Dermis microvascular lymphatic vessel endothelial cell (primary cell): ENCODE measurements at regions not wholly inside any gene's neighbourhood (a gene's known extent, or its start where the extent isn't known, plus 50 kb on each side); places are given as distances from the start of the nearest gene placed in this dataset.
"Not testable (repeated sequence)": the region's sequence is repeated elsewhere in the genome, so short reads cannot be mapped to it uniquely, and the experiment has no call there.

Experiments used
- DNase-seq, 2 donors: peaks; one replicate each; pipeline versions ENCODE4 v3.0.0 to v3.0.0-alpha.2; 2010; ENCODE audit warnings: low read depth in 2 of 2

DNA sequence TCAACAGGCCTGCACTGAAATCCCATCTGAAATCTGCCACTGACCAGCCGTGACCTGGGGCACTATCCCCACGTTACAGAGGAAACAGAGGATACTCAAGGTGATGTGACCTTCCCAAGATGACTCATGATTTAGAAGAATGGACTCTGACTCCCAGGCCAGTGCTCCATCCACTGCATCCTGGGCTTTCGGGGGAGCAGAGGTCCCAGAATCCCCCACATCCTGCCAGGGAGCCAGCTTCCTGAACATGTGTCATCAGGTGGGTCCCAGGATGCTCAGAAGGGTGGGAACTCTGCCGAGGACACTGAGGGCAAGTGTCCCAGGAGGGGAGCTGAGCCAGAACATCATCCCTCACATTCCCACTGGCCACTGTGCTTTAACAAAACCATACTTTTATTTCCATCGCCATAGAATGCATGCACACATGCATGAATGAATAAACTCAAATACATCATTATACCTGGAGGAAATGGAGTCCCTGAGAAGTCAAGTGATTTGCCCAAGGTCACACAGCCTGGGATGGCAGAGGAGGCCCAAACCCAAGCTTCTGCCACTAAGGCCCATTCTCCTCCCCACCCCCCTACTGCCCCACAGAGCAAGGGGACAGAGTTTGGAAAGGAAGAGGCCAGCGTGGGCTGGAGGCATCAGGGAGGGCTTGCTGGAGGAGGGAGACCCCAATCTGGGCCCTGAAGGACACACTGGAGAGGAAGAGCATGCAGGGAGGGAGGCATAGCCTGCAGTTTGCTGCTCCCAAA, 189.4 kb downstream of the MATN1 start:
- DNase-seq = no peak

DNA sequence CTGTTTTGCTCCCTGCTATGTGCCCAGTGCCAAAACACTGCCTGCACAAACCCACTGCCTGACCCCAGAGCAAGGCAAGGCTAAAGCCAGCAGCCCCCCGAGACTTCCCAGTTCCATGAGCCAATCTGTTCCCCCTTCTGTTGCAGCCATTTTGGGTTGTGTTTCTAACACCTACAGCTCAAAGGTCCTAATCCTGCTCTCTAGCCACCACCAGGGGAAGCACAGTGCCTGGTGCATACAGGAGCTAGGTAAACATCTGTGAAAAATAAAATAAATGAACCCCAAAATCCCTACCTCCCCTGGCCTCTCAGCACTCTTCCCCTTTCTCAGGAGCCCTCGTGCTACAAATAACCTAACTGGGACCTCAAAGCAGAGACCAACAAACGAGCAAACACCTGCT, 190.2 kb downstream of the MATN1 start:
- DNase-seq = no peak

GRCh38 chr1:30532621-30533020, 190.8 kb downstream of the MATN1 start:
- no peak for DNase-seq

- DNase-seq = peak; percentile 11 to 22
Measured at GRCh38 chr1:30527511-30528140, 195.8 kb downstream of the MATN1 start.

GRCh38 chr1:30526652-30527345, 196.6 kb downstream of the MATN1 start:
- no peak for DNase-seq

- peak; percentile 52 to 62 for DNase-seq
Measured at GRCh38 chr1:30525971-30526651, 197.3 kb downstream of the MATN1 start.

- DNase-seq = no peak
Measured at GRCh38 chr1:30525631-30525970, 197.8 kb downstream of the MATN1 start.

DNA sequence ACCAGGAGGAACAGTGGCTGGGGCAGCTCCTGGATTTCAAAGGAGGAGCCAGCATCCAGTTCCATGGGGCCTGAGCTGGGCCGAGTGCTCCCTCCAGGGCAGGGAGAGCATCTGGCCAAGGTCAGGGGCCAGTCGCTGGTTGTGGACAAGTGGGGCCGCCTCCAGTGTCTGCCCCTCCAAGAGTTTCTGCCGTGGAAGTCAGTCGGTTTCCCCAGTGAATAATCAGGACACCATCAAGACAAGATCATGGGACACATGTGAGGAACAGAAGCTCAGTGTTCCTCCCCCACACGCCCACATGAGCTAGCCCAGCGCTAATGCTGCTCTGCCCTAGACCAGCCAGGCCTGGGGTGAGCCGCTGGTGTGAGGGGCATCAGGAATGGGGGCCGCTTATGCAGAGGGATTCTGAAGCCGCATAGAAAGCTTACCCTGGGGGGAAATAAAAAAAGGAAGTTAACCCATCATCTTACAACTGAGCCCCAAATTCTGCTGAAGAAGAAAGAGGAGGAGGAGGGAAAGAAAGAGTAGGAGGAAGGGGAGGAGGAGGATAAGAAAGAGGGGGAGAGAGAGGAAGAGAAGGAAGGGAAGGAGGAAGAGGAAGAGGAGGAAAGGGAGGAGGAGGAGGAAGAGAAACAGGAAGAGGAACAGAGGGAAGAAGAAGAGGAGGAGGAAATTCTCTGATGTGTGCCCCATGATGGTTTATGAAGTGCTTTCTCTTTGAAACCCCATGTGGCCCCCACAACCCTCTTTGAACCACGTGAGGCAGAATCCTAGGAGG, 198.4 kb downstream of the MATN1 start:
- DNase-seq = no peak

DNA sequence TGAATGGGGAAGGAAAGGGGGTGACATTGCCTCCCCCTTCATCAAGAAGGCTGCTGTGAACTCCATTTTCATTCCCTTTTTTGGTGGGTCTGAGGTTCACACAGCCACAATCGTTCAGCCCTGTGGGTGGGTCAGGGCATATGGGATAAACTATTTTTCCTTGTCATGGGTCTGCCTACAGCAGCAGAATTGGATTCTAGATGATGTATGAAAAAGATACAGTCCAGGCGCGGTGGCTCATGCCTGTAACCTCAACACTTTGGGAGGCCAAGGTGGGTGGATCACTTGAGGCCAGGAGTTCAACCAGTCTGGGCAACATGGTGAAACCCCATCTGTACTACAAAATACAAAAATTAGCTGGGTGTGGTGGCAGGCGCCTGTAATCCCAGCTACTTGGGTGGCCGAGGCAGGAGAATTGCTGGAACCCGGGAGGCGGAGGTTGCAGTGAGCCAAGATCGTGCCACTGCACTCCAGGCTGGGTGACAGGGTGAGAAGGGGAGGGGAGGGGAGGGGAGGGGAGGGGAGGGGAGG, 199.3 kb downstream of the MATN1 start:
- not testable (repeated sequence) for DNase-seq

DNA sequence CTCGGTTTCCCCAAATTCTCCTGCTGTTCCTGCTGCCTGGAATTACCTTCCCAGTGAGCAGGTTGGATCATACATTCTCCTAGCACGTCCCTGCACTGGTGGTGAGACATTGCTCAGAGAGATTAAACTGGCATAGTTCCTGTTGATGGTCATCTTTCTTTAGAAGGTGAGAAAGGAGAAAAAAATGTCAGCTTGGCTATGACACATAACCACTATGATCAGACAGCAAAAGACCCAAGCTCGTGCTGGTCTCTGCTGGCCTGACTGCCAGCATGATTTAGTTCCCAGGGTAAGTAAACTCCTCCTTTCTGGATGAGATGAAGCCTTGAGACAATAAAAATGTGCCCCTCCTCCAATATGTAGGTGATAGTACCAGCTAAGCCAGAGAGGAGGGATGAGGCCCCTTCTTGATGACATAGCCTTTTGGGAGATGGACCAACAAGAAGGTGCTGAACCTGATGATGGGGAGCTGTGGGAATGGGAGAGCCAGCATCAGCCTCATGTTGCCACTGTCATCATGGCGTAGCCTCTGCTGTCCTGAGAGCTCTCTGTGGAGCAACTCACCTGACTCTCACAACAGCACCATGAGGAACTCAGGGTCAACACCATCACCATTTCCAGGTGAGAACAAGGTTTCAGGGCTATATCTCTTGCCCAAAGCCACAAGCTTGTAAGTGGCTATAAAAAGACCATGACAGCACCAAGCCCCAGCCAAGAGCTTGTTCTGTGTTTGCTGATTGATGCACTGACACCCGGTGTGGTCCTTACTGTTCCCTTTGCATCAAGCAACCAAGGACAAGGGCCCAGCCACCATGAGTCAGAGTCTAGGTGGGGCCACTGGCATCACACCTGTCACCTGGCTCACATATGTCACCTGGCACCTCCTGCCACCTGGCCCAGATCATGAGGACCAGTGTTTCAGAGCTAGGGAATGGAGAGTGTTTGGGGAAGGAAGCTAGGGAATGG, 200.0 kb downstream of the MATN1 start:
- no peak for DNase-seq

DNA sequence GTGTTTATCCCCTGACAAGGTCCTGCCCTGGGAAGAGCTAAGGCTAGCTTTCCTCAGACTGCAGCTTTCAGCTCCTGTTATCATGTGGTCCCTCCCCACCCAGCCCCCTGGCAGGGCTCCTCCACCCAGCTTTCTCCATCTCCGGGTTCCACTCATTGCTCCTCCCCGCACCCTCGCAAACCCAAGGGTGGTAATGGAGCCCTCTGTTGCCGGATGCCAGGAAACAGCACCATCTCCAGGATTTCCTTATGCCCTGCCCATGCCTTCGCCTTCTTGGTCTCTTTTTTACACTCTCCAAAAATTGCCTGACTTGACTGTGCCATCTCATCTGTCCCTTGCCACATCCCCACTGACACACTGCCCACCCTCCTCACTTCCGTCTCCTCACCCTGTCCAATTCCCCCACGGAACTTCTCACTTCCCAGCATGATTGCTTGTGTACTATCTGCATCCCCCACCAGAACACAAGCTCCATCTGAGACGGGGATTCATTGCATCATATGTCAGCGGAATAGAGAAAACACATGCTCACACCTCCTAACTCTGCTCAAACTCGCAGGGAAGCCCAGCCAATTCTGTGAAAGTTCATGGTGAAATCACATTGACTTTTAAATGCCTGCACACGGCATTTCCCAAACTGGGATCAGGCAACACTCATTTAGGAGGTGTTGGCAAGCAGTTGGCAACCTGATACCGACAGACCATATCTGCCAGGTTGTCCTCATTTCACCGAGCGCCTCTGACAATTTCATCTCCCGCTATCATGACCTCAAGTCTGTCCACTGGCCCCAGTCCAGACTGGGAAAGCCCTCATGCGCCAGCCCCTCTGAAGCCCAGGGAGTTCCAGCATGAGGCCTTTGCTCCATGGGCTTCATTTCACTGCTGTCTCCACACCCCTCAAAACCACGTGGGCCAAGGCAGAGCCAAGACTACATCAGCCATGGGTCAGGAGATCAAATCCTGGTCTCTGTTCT, 201.1 kb downstream of the MATN1 start:
- DNase-seq = no peak

DNA sequence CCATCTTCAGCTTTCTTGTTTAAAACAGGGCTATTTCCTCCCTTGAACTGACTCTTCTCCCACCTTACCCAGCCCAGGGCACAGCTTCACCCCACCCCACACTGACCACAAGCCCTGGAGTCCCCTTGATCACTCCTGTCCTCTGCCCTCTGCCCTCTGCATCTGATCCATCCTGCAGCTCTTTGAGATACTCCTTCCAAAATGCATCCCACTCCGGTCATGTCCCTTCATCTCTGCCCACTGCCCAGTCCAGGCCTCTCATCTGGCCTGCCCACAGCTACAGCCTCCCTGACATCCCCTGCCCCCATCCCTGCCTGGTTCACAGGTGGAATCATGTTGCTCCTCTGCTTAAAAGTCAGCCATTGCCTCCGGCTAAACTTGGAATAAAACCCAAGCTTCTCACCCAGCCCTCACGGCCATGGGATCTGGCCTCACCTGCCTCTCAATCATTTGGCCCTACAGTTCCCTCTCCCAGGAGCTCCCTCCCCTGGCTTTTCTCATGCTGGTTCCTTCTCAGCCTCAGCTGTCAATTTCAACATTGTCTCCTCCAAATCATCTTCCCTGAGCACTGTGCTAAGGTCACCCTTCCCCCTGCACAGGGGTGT, 202.0 kb downstream of the MATN1 start:
- DNase-seq = no peak

- DNase-seq = no peak
Measured at GRCh38 chr1:30520476-30520875, 202.9 kb downstream of the MATN1 start.

GRCh38 chr1:30519201-30519763, 204.1 kb downstream of the MATN1 start:
- no peak for DNase-seq

DNA sequence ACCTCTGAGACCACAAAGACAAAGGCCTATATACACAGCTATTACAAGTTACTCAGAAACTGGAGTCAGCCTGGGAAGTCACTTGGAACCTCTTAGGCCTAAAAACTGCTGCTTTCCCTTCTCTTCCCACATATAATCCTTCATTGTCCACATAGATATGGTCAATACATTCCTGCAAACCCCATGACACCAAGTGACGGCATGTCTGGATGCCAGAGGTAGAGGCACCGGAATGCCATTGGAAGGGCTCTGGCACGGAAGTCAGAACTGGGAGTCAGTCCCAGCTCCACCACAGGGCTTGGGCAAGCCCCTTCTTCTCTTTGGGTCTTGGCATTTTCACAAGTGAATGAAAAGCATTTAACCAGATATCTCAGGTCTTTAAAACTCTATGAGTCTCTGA, 204.7 kb downstream of the MATN1 start:
- DNase-seq = no peak

GRCh38 chr1:30518186-30518585, 205.2 kb downstream of the MATN1 start:
- DNase-seq = no peak

DNA sequence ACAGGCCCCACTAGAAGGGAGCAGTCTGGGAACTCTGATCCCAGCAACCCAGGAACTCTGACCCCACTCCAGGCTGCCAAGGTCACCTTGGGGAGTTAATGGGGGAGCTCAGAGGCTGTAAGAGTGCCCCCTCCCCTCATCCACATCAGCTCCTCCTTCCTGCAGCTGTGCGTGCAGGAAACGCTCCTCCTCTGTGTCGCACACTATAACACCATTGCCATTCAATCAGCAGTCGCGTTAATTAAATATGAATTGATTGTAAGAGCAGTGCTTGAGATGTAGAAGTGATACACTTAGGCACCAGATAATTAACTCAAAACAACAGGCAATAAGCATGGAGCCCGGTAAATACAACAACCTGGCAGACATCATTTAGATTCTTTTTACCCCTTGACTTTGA, 205.7 kb downstream of the MATN1 start:
- DNase-seq = not testable (repeated sequence)

- DNase-seq = not testable (repeated sequence)
Measured at GRCh38 chr1:30517241-30517640, 206.1 kb downstream of the MATN1 start.
